ENCODE measurements at regions not wholly inside any gene's neighbourhood (a gene's known extent, or its start where the extent isn't known, plus 50 kb on each side); places are given as distances from the start of the nearest gene placed in this dataset.
"Not testable (repeated sequence)": the region's sequence is repeated elsewhere in the genome, so short reads cannot be mapped to it uniquely, and the experiment has no call there.

DNA sequence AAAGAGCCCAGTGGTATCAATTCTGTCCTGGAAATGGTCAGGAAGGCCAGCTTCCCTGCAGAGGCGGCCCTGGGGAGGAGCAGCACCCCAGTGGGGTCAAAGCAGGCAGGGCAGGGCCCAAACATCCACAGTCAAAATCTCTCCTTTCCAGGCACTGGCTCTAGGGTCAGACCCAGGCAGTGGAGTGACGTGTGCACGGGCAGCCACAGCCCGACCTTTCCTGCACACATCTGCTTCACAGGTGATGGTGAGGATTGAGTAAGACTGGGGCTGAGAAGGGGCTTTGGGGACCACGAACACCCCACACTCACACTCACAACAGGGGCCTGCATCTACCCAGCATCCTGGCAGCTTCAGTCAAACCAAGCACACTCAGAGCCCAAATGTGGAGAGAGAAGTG lies 97.8 kb upstream of the GLI2 start:
- no peak for DNase-seq

DNA sequence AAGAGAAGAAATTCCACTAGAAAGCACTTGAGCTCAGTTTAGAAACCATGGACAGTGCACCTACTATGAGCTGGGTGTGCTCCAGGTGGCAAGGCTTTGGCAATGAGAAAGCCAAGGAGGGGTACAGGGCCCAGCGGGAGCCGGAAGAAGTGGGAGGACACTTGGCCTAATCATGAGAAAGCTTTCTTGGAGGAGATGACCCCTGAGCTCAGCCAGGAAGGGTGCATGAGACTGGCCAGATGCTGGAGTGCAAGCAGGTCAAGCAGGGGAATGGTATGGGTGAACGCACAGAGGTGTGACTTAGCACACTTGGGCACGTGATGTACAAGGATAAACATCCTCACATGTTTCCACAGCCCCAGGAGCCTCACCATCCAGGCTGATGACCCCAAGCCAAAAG lies 97.2 kb upstream of the GLI2 start:
- no peak for DNase-seq

DNA sequence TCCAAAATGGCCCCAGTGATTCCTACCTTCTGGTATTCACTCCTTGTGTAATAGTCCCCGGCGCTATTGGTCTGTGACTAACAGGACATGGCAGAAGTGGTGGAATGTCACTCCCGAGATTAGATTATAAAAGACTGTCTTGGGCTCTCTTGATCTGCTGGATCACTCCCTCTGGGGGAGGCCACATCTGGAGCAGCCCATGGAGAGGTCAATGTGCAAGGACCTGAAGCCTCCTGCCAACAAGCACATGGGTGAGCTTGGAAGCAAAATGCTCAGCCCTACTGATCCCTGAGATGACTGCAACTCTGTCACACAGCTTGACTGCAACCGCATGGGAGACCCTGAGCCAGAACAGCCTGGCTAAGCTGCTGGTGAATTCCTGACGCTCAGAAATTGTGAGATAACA lies 94.3 kb upstream of the GLI2 start:
- no peak for DNase-seq

DNA sequence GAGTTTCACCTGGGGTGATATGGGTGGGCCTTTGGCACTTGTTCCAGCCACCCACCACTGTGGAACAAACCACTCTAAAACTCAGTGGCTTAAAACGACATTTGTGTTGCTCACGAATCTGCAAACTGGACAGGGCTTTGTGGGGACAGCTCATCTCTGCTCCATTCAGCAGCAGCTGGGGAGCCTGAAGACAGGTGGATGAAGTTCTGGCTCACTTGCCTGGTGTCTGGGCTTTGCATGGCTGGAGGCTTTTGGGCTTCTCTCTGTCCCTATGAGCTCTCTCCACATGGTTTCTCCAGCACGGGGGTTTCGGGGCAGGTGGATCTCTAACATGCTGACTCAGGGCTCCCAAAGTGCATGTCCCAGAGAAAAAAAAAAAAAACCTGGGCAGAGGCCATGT lies 93.0 kb upstream of the GLI2 start:
- no peak for DNase-seq

DNA sequence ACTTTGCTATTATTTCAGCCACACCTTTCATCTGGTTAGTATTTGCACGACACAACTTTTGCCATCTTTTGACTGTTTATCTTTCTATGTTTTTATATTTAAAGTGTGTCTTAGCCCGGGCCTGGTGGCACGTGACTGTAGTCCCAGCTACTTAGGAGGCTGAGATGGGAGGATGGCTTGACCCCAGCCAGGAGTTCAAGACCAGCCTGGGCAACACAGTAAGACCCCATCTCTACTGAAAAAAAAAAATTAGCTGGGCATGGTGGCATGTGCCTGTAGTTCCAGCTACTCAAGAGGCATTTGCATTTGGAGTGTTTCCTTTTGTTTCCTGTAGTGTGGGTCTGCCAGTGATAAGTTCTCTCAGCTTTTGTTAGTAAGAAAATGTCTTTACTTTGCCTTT lies 88.7 kb upstream of the GLI2 start:
- no peak for DNase-seq

DNA sequence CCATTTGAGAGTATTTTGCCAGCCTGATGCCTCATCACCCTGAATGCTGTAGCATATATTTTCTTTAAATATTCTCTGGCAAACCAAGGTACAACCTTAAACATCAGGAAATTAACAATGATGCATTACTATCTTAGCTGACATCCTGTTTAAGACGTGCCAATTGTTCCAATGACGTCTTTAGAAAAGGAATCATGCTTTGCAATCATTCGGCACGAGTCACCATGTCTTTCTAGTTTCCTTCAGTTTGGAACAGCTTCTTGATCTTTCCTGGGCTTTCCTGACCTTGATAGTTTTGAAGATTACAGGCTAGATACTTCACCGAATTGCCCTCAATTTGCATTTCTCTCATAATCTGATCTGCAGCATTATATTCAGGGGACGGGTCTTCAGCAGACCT lies 88.2 kb upstream of the GLI2 start:
- DNase-seq, result no peak

DNA sequence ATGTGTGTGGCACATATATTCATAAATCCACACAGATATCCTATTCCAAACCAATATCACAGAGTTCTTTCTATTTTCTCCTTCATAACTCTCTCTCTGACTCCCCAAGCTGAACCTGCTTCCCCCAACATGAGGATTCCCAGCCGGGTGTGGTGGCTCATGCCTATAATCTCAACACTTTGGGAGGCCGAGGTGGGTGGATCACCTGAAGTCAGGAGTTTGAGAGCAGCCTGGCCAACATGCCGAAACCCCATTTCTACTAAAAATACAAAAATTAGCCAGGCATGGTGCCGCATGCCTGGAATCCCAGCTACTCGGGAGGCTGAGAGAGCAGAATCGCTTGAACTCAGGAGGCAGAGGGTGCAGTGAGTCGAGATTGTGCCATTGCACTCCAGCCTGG lies 86.3 kb upstream of the GLI2 start:
- not testable (repeated sequence) for DNase-seq

DNA sequence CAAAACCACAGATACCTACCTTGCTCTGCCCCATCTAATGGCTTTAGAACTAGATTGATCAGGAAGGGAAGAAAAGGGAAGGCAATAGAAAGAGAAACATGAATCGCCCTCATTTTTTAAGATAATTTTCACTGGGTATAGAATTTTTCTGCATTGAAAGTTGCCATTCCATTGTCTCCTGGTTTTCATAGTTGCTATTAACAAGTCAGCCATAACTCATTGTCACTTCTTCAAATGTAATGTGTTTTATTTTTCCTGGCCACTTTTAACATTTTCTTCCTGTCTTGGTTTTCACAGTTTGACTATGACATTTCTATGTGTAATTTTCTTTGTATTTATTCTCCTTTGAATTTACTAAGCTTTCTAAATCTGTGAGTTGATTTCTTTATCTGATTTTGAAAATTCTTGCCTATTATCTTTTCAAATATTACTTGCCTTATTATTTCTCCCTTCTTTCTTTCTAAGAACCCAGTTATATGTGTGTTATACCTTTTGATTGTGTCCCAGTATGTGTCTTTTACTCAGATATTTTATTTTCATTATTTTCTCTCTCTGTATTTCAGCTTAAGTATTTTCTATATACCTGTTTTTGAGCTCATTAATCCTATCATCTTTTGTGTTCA lies 85.5 kb upstream of the GLI2 start:
- no peak for DNase-seq

DNA sequence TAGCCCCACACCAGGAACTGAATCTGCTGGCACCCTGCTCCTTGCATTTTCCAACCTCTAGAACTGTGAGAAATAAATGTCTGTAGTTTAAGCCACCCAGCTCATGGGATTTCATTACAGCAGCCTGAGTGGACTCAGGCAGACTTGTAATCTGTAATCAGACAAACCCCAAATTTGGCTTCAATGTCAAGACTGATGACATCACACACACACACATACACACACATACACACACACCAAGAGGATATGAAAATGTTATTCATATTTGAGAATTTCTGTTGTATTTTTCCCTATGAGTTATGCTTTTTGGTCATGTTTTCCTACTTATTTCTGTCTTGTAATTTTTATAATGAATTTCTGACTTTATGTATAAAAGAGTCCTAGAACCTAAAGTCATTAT lies 83.8 kb upstream of the GLI2 start:
- no peak for DNase-seq

DNA sequence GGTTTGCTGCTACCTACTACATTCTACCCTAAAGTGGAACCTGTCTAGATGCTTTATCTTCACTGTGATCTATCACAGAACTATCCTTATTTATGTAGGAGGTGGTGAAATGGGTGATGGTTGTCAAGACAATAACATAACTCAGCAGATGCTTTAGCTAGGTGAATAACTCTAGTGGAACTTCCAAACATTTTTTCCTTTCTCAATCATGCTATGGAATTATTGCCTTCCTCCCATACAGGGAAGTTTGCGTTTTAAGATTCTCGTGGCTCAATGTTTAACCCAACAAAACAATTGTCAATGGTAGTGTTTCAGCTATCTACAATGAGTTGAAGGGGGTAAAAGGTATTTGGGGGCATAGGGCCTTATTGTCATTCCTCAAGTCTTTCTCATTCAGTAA lies 82.6 kb upstream of the GLI2 start:
- no peak for DNase-seq

DNA sequence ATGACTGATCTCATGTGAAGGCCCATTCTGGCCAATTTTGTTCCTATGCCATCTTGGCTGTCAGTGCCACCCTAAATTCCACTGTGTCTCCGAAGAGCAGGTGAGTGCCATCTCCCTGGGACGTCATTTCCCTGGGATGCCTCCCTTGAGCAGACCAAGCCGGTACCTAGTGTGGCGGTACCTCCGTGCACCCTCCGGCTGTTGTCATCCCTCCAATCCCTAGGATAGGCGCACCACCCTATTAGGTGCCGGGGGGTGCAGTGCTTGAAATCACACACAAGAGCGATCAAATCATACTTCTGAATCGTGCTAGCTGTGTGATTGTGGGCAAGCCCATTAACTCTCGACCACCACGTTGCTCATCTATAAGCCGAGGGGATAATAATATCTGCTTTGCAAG lies 81.8 kb upstream of the GLI2 start:
- no peak for DNase-seq

DNA sequence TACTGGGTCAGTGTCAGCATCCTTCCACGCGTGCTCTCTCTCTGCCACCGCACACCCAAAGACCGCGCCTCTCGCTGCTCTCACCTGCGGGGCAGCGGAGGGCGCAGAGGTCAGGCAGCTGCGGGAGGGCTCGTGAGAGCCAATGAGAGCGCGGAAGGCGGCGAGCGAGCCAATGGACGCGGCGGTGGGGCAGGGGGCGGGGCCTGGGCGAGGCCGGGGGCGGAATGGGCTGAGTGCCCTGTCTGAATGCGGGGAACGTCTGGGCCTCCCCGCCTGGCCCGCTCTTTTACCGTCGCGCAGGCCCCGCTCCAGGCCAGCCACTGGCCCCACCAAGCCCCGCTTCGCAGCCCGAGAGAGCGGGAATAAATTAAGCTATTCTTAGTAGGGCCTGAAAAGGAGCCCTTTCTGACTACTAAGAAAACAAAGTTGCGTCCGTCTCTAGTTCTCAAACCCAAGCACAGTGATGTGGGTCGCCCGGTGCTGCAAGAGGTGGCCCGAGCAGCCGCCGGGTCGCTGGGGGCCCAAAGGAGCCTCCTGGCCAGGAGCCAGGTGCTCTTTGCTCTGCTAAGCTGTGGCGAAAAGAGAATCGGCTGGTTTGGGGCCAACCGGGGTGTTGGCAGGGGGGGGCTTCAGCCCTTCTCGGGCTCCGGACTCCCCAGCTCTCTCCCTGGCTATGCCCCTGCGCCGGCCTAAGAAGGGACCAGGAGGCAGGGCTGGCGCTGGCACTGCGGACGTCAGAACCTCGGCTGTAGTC lies 81.1 kb upstream of the GLI2 start:
- DNase-seq, result no peak

DNA sequence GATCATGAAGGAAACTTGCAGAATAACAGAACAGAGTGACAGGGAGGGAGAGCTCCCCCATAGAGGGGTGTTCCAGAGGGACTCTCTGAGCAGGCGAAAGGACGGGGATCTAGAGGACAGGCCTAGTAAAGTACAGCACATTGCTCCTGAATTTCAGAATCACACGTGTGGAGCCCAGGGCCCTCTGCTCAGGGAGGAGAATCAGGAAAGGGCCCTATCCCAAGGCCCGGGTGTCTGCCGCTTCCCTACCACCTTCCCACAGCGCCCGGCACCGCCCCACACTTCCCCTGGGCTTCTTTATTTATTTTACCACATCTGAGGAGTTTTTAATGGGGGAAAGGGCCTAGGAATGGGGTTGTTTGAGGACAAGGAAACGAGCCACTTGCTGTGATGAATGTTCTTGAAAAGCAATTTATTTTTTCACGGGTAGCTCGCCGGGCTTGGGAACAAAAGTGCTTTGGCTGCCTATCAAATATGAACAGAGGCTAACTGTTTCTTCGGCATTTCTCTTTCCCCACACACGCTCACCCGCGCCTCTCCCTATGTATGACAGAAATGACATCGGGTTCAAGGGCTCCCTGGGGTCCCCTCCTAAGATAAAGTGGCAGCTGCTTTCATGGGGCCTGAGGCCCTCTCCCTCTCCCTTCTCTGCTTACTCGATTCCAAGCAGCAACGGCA lies 79.3 kb upstream of the GLI2 start:
- no peak for DNase-seq

DNA sequence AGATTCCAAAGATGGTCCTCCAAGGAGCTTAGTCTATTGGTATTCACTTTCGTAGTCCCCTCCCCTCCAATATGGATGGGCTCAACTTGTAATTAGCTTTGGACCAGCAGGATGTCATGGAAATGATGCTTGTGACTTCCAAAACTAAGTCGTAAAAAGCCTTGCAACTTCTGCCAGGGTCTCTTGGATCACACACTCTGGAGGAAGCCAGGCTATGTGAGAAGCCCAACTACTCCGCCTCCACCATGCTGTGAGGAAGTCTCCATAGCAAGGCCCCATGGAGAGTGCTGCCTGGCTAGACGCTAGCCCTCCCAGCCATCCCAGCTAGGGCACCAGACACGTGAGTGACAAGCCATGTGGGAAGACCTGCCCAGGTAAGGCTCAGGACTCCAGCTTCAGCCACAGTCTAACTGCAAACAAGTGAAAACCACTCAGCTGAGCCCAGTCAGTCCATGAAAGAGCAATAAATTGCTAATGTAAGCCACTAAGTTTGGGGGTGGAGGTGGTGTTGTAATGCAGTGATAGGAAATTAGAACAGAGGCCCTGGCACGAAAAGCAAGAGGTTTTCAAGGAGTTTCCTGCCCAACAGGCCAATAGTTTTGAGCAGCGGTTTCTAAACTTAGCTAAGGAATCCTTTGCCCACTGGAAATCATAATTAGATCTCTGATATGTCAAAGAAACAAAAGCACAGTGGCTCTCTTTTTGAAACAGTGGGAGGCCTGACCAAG lies 77.5 kb upstream of the GLI2 start:
- DNase-seq, result no peak

DNA sequence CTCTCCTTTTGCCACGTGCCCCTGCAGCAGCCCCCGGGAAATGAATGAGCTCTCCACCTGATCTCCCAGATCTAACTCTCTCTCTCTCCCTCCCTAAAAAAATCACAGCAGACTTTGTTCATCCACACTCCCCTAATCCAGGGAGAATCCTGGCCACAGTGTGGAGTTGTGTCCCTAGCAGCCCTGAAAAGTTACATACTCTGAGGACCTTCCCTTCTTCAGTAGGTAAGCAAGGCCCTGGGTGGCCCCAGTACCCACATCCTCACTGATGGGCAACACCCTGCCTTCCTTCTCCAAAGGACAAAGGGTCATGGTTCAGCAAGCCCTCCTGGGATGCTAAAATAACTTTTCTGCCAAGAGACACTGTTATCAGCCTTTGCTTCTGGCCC lies 76.9 kb upstream of the GLI2 start:
- DNase-seq, result no peak

DNA sequence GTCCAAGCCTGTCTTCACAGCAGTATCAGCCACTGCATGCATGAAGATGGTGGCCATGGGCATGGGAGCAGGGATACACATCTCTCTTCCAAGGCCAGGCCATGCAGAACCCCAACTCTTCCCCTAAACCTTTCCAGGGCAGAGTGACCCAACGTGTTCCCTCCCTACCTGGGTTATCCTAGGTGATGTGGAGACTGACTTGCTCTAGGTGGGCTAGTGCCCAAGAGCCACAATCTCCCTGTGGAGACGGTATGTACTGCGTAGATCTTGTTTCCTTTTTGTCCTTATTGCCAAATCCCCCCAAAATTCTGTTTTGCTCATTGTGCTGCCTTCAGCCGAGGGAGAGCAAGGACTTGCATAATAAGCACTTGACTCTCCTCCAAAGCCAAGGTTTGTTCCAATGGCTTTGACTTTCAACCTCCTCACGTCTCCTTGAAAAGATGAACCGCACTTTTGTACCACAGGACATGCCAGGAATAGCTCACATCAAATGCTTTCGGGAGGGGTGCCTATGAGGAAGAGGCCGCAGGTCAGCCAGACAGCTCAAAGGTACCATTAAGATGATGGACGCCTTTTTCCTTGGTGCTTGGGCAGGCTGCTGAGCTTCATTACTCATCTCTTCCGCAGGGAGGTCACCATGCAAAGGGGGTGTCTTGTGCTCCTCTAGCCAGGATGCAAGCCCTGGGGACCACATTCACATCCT lies 76.2 kb upstream of the GLI2 start:
- no peak for DNase-seq

DNA sequence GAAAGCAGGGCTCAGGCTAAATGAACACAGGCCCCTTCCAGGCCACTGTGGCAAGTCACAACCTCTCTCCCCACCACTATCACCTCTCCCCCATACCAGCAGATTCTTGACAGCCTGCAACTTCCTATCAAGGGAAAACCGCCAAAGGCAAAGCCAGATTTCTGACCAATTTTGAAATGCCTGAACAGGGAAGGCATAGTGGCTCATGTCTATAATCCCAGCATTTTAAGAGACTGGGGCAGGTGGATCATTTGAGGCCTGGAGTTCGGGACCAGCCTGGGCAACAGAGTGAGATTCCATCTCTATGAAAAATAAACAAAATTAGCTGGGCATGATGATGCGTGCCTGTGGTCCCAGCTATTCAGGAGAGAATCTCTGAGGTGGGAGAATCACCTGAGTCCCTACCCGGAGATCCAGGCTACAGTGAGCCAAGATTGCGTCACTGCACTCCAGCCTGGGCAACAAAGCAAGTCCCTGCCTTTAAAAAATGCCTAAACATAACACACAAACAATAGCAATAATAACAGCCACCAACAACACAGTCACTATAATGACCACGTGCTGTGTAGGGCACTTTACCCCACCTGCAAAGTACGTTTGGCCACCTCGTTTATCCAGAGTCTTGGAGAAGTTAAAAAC lies 75.5 kb upstream of the GLI2 start:
- DNase-seq, result no peak

DNA sequence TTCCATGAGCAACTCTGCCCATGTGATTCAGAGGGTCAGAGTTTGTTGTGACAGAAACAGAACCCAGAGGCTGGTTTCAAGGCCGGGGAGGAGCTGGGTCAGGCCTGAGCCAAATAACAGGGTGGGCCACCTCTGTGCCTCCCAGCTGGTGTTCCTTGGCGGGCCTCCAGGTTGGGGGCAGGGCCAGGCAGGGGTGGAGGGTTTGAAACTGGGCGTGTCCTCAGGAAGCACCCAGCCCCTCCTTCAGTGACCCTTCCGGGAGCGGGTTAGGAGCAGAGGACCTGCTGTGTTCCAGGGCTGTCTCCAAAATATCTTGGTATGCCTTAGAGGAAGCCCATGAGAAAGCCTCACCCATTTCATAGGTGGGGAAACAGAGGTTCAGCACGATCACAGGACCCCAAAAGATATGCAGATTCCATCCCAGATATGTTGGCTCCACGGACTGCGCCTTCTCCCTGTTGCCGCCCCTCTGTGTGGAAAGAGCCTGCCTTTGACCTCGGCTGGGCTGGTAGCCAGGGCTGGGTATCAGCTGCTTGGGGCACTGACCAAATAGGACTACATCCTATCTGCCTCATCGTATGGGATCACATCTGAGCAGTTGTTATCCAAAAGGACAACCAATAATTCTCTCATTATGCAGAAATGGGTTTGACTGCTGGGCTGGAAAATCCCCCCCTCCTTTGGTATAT lies 74.8 kb upstream of the GLI2 start:
- no peak for DNase-seq

DNA sequence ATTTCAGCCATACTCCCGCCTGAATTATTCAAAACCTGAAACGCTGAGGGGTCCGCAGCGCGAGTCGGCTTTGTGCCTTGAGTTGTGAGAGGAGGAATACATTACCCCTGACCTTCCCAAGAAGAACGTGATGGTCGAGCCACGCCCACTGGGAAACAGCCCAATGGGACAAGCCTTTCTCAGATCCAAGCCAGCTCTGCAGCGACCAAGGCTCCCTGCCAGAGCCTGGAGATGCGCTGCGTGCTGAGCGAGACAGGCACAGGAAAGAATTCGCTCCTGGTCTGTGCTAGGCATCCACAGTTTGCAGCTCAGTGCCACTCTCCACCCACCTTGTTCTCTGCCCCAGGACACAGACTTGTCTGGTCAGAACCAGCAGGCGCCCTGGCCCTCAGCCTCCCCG lies 74.1 kb upstream of the GLI2 start:
- DNase-seq, result no peak

DNA sequence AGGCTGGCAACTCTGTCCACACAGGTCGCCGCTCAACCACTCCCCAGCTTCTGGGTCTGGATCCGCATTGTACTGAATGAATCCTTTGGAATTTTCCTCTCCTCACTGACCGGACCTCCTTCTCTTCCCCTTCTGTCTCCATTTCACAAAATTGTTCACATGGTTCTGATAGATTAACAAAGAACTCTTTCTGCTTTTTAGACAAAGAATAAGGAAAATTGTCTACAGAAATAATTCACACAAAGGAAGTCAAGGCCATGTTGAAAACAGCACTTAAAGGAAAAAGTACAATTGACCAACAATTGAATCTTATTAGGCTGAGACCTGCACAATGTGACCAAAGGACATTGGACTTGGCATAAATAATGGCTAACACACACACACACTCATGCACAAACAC lies 73.6 kb upstream of the GLI2 start:
- DNase-seq, result no peak

DNA sequence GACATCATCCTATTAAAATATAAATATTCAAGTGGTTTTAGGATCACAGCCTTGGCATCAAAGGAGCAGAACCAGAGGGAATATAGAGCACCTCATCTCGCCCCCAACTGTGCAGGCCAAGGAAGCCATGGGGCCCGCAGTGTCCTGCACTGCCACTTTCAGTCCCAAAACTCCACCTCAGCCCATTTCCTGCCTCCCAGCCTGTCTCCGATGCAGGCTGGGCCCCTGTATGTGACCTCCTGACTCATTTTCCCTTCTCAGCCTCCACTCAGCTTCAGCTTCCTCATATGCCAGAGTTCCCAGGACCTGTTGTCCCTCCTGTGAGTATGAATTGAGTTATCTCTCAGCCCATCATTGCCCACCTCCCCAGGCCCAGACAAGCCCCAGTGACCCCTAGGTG lies 72.9 kb upstream of the GLI2 start:
- DNase-seq, result no peak

DNA sequence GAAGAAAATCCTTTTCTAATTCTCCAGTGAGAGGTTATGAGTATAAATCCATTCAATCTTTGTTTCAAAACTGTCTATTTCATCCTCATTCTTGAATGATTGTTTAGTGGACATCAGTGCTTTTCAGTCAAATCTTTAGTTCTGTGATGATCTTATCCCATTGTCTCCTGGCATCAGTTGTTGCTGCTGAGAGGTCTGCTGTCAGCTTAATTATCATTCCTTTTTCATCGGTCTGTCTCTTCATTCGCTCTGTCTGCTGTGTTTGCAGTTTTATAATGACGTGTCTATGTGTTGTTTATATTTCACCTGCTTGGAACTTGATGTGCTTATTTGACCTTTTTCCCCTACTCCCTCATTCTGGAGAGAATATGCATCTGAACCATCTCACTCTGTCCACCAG lies 69.2 kb upstream of the GLI2 start:
- DNase-seq, result no peak
